ENCODE measurements at regions not wholly inside any gene's neighbourhood (a gene's known extent, or its start where the extent isn't known, plus 50 kb on each side); places are given as distances from the start of the nearest gene placed in this dataset.

GRCh38 chr16:73433731-73434307 lies 385.9 kb upstream of the ZFHX3 start (continued):
- TF ChIP-seq ZNF276 (CRISPR knock-in tag; IDR thresholded peaks at IDR 0.05; ENCODE audit: low read depth) (no peak), ZNF543 (CRISPR knock-in tag; IDR thresholded peaks at IDR 0.05) (no peak), ZNF609 (CRISPR knock-in tag; IDR thresholded peaks at IDR 0.05; ENCODE audit: borderline replicate concordance) (peak; percentile 69; the same call in 1 of the 2 replicates), ZNF678 (CRISPR knock-in tag; IDR thresholded peaks at IDR 0.05) (0 out of 2 replicates have a peak, but pooled peaks have one; percentile 31), NR2F2 (IDR thresholded peaks at IDR 0.05; ENCODE audit: borderline replicate concordance, low read depth) (peak; percentile 81), ZNF629 (CRISPR knock-in tag; conservative IDR thresholded peaks at IDR 0.05) (no peak), EED (CRISPR knock-in tag; IDR thresholded peaks at IDR 0.05) (no peak), ZHX2 (IDR thresholded peaks at IDR 0.05; ENCODE audit: low read depth) (no peak), ZHX2 (CRISPR knock-in tag; IDR thresholded peaks at IDR 0.05; ENCODE audit: borderline replicate concordance) (no peak), ONECUT2 (CRISPR knock-in tag; IDR thresholded peaks at IDR 0.05) (peak; percentile 73), ZFYVE20 (CRISPR knock-in tag; IDR thresholded peaks at IDR 0.05; ENCODE audit: borderline replicate concordance, low read depth) (no peak), ZNF644 (CRISPR knock-in tag; IDR thresholded peaks at IDR 0.05; ENCODE audit: low read depth) (no peak), TCF7 (IDR thresholded peaks at IDR 0.05; ENCODE audit: low read depth) (0 out of 2 replicates have a peak, but pooled peaks have one; percentile 19), HNF4A (CRISPR knock-in tag; IDR thresholded peaks at IDR 0.05) (0 out of 2 replicates have a peak, but pooled peaks have one; percentile 21), ZBTB25 (CRISPR knock-in tag; IDR thresholded peaks at IDR 0.05) (no peak)

Data from HepG2 (cell line).